Gastrocnemius medialis (tissue), 4 donors: ENCODE measurements at regions not wholly inside any gene's neighbourhood (a gene's known extent, or its start where the extent isn't known, plus 50 kb on each side); places are given as distances from the start of the nearest gene placed in this dataset.

Experiments
- ATAC-seq, 2 donors: fragments of 150-250 bp; one replicate each; pipeline ENCODE4 v1.9.1; 2016
- DNase-seq, 2 donors: peaks; one replicate each; pipeline ENCODE4 v3.0.0-alpha.2; 2019
- H3K27ac ChIP-seq, 4 donors: fragments of 200-600 bp; sonication (generic); 1 replicate in 1 of 4; 2 replicates in 3 of 4; pipeline ENCODE4 v1.5.1; 2016 to 2018; ENCODE audit warnings: mild to moderate bottlenecking in 2 of 4, moderate library complexity in 1 of 4
- H3K27me3 ChIP-seq, 3 donors: fragments of 200-600 bp; sonication (generic) in 2 of 3; 1 replicate in 1 of 3; 2 replicates in 2 of 3; pipeline versions ENCODE4 v1.5.1 to v1.6.0; 2016 to 2019; ENCODE audit warnings: mild to moderate bottlenecking in 1 of 3, moderate library complexity in 1 of 3
- H3K36me3 ChIP-seq, 2 donors: fragments of 200-600 bp; sonication (generic) in 1 of 2; one replicate each; pipeline ENCODE4 v1.5.1; 2017 to 2018
- H3K4me1 ChIP-seq, 2 donors: fragments of 200-600 bp; sonication (generic) in 1 of 2; one replicate each; pipeline ENCODE4 v1.5.1; 2016 to 2017; ENCODE audit warnings: mild to moderate bottlenecking in 2 of 2
- H3K4me3 ChIP-seq, 4 donors: fragments of 200-600 bp; sonication (generic) in 3 of 4; 1 replicate in 1 of 4; 2 replicates in 3 of 4; pipeline ENCODE4 v1.5.1; 2016 to 2019; ENCODE audit warnings: mild to moderate bottlenecking in 2 of 4
- H3K9me3 ChIP-seq, 3 donors: fragments of 200-600 bp; sonication (generic) in 2 of 3; 1 replicate in 1 of 3; 2 replicates in 2 of 3; pipeline ENCODE4 v1.5.1; 2016 to 2019
- POLR2A ChIP-seq, 2 donors: fragments of 450-650 bp; IDR thresholded peaks; one replicate each; pipeline ENCODE4 v1.6.1; 2017; ENCODE audit warnings: antibody characterized with exemption in 2 of 2, mild to moderate bottlenecking in 2 of 2, moderate library complexity in 2 of 2
- in situ Hi-C, 4 donors: fragments of 200-750 bp; cut with MboI; loops; one replicate each; pipeline versions ENCODE4 v1.15.0 to v1.8.0; 2017; ENCODE audit warnings: low sequenced_read_pairs in 4 of 4
- intact Hi-C: fragments of 100-400 bp; cut with DNase I; formaldehyde crosslinking; loops from one replicate; pipeline ENCODE4 v1.15.1; 2023; ENCODE audit warnings: low total_unique reads
- TF ChIP-seq, protein P1 (sequence below), 5 experiments: fragments of 450-650 bp in 3 of 5; fragments of 200-600 bp in 2 of 5; sonication (generic) in 2 of 5; IDR thresholded peaks in 4 of 5; conservative IDR thresholded peaks in 1 of 5; 1 replicate in 4 of 5; 2 replicates in 1 of 5; pipeline ENCODE4 v1.5.1; 2016 to 2019; ENCODE audit warnings: antibody characterized with exemption in 5 of 5, mild to moderate bottlenecking in 3 of 5, moderate library complexity in 3 of 5

DNA sequence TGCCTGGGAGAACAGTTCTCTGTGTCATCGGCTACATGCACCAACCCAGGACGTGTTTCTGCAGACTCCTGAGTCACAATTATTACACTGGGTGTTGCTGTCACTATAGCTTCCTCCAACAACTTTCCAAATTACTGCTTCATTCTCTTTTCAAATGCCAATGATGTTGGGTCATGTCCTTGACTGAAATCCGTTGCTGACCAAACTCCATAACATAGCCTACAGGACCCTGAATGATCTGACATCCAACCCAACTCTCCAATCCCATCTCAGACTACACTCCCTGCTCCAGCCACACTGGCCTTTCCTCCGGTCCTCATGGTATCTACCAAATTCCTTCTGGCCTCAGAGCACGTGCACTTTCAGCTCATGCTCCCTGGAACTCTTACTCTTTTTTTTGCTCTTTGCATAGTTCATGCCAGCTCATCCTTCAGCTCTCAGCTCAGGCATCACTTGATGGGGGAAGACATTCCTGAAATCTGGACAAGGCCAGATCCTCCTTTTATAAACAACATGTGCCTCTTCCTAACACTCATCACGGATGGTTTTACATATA lies 108.8 kb upstream of the PTPRG start:
- no peaks in the 10 kb centered on the region for H3K36me3 ChIP-seq

DNA sequence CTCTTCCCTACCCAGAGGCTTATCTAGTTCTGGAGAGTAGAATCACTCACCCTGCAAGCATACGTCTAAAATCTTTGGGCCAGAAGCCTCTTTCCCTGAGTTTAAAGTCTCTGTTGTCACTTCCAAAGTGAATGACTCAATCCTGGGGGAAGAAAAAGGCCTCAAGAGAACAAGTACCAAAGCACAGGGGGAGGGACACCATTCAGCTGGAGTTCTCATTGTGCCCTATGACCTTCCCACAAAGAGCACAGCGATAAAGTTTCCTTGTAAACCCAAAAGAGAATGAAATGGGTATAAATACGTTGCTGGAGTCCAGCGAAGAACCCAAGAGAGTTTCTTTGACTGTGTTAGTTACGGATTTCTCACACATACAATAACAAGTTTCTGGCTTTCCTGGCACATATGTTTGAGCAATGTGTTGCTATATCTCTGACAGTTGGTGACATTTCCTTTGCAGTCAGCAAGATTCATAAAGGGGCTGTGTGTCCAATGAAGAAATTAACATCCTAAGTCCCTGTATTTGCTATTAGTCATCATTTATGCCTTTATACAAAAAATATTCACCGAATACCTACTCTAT lies 107.3 kb upstream of the PTPRG start:
- no peaks in the 10 kb centered on the region for H3K4me1 ChIP-seq
- H3K27me3 ChIP-seq: no peaks in the 10 kb centered on the region
- H3K27ac ChIP-seq: no peak overlapping the region
- no peaks in the 10 kb centered on the region for H3K9me3 ChIP-seq
- no peak for DNase-seq
- intact Hi-C loops: no loop called here
- in situ Hi-C loops: no loop called here
- H3K36me3 ChIP-seq: no peaks in the 10 kb centered on the region
- no peak for TF ChIP-seq POLR2A (IDR thresholded peaks at IDR 0.05)
- TF ChIP-seq, protein P1, sequence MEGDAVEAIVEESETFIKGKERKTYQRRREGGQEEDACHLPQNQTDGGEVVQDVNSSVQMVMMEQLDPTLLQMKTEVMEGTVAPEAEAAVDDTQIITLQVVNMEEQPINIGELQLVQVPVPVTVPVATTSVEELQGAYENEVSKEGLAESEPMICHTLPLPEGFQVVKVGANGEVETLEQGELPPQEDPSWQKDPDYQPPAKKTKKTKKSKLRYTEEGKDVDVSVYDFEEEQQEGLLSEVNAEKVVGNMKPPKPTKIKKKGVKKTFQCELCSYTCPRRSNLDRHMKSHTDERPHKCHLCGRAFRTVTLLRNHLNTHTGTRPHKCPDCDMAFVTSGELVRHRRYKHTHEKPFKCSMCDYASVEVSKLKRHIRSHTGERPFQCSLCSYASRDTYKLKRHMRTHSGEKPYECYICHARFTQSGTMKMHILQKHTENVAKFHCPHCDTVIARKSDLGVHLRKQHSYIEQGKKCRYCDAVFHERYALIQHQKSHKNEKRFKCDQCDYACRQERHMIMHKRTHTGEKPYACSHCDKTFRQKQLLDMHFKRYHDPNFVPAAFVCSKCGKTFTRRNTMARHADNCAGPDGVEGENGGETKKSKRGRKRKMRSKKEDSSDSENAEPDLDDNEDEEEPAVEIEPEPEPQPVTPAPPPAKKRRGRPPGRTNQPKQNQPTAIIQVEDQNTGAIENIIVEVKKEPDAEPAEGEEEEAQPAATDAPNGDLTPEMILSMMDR (IDR thresholded peaks at IDR 0.05 in 4 of 5, conservative IDR thresholded peaks at IDR 0.05 in 1 of 5): no peak
- no peak overlapping the region for H3K4me3 ChIP-seq
- ATAC-seq: peak in 1 of 2 donors; percentile 6

More for the DNA sequence above, 108.8 kb upstream of the PTPRG start:
- Histone ChIP-seq H3K27ac (no peak overlapping the region), H3K27me3 (no peaks in the 10 kb centered on the region), H3K4me1 (peaks cover 10 to 11% of the 10 kb centered on the region in 2 donors), H3K4me3 (no peak overlapping the region), H3K9me3 (no peaks in the 10 kb centered on the region)
- intact Hi-C loops: no loop called here
- TF ChIP-seq, protein P1 (IDR thresholded peaks at IDR 0.05 in 4 of 5, conservative IDR thresholded peaks at IDR 0.05 in 1 of 5): no peak
- TF ChIP-seq POLR2A (IDR thresholded peaks at IDR 0.05): no peak
- ATAC-seq (no peak), DNase-seq (no peak)
- in situ Hi-C loops: no loop called here

DNA sequence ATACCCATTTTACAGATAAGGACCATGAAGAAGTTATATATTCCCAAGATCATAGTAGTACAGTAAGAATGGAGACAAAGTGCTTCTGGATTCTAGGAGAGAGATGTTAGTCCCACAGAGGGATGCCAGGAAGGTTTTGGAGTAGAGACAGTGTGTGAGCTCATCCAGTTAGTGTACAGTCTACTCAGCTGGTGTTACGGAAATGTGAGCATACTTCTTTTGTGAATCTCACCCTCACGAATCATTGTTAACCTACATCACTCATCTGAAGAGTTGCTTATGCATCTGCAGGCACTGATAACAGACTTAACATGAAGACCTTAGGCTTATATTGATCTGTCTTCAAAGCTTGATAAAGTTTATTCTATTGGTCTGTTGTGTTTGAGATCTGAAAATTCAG lies 106.6 kb upstream of the PTPRG start:
- DNase-seq: no peak
- Histone ChIP-seq H3K9me3 (no peaks in the 10 kb centered on the region), H3K4me3 (no peak overlapping the region), H3K27ac (no peak overlapping the region), H3K36me3 (no peaks in the 10 kb centered on the region), H3K4me1 (no peaks in the 10 kb centered on the region), H3K27me3 (no peaks in the 10 kb centered on the region)
- TF ChIP-seq, protein P1 (IDR thresholded peaks at IDR 0.05 in 4 of 5, conservative IDR thresholded peaks at IDR 0.05 in 1 of 5): no peak
- no peak for TF ChIP-seq POLR2A (IDR thresholded peaks at IDR 0.05)
- in situ Hi-C loops (no loop called here), intact Hi-C loops (no loop called here)
- ATAC-seq: no peak

DNA sequence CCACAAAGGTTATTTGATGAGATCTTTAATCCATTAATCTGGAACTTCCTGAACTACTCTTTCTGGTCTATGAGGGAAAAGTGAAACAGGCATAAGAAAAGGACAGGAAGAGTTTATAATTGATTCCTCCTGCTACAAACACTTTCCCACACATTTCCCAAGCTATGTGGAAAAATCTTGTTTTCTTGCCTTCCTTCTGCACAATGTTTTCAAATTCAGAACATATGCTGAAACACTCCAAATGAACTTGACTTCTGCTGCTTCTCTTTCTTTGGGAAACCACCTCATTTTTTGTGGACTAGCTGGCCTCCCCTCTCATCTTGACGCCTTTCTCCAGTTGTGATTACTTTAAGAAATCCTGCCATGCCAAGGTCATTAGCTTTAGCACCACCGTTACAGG lies 100.7 kb upstream of the PTPRG start:
- no peak overlapping the region for H3K27ac ChIP-seq
- H3K4me3 ChIP-seq: no peak overlapping the region
- no peaks in the 10 kb centered on the region for H3K27me3 ChIP-seq
- DNase-seq: no peak
- TF ChIP-seq, protein P1 (IDR thresholded peaks at IDR 0.05 in 4 of 5, conservative IDR thresholded peaks at IDR 0.05 in 1 of 5): no peak
- TF ChIP-seq POLR2A (IDR thresholded peaks at IDR 0.05): no peak
- no peak for ATAC-seq
- H3K36me3 ChIP-seq: no peaks in the 10 kb centered on the region
- no peaks in the 10 kb centered on the region for H3K4me1 ChIP-seq
- H3K9me3 ChIP-seq: no peaks in the 10 kb centered on the region
- intact Hi-C loops (no loop called here), in situ Hi-C loops (no loop called here)

DNA sequence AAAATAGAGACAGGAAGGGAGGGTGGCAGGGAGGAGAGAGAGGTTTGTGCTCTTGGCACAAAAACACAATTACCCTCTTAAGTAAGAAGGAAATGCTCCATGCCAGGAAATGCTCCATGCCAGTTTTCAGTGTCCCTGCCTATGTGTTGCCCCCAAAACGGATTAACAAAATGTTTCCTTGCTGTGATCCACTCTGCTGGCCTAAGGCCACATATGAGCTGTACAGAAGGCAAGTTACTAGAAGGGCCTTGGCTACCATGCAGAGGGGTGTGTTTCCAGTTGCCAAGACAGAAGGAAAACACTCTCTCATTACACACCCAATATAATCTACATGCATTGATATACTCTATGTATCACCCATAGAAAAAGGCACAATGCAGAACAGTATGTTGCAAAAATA lies 98.2 kb upstream of the PTPRG start:
- H3K4me3 ChIP-seq: no peak overlapping the region
- no peak overlapping the region for H3K27ac ChIP-seq
- in situ Hi-C loops: no loop called here
- ATAC-seq: no peak
- intact Hi-C loops: no loop called here
- H3K27me3 ChIP-seq: no peaks in the 10 kb centered on the region
- DNase-seq: no peak
- H3K36me3 ChIP-seq: no peaks in the 10 kb centered on the region
- TF ChIP-seq POLR2A (IDR thresholded peaks at IDR 0.05): no peak
- H3K9me3 ChIP-seq: no peaks in the 10 kb centered on the region
- H3K4me1 ChIP-seq: no peaks in the 10 kb centered on the region
